NCI-H748 (cell line): ENCODE measurements at regions not wholly inside any gene's neighbourhood (a gene's known extent, or its start where the extent isn't known, plus 50 kb on each side); places are given as distances from the start of the nearest gene placed in this dataset.

Experiments used
- DNase-seq: peaks from one replicate; lab custom pipeline; 2025; ENCODE audit not compliant: unreplicated experiment; lab: John Stamatoyannopoulos, UW

- no peak for DNase-seq
Measured at GRCh38 chr4:104763554-104764222, 269.0 kb upstream of the CXXC4 start.

GRCh38 chr4:104766676-104767075 lies 272.0 kb upstream of the CXXC4 start:
- no peak for DNase-seq

- DNase-seq: no peak
Measured at GRCh38 chr4:104772849-104773248, 278.2 kb upstream of the CXXC4 start.

- DNase-seq: no peak
Measured at GRCh38 chr4:104795264-104795939, 300.7 kb upstream of the CXXC4 start.

GRCh38 chr4:104811727-104812126 lies 317.0 kb upstream of the CXXC4 start:
- no peak for DNase-seq

GRCh38 chr4:104815665-104816064 lies 321.0 kb upstream of the CXXC4 start:
- DNase-seq: no peak

GRCh38 chr4:104818579-104818978 lies 323.9 kb upstream of the CXXC4 start:
- DNase-seq: no peak

- DNase-seq: peak; percentile 83
Measured at GRCh38 chr4:104826171-104826570, 320.5 kb upstream of the TET2 start.

- no peak for DNase-seq
Measured at GRCh38 chr4:104829761-104830160, 316.9 kb upstream of the TET2 start.

- no peak for DNase-seq
Measured at GRCh38 chr4:104848597-104849225, 298.0 kb upstream of the TET2 start.

- DNase-seq: no peak
Measured at GRCh38 chr4:104859601-104860237, 287.0 kb upstream of the TET2 start.

- DNase-seq: peak; percentile 85
Measured at GRCh38 chr4:104860238-104861123, 286.2 kb upstream of the TET2 start.

- no peak for DNase-seq
Measured at GRCh38 chr4:104866809-104867208, 279.9 kb upstream of the TET2 start.

GRCh38 chr4:104868533-104868932 lies 278.1 kb upstream of the TET2 start:
- DNase-seq: no peak

GRCh38 chr4:104868958-104869357 lies 277.7 kb upstream of the TET2 start:
- DNase-seq: no peak

- no peak for DNase-seq
Measured at GRCh38 chr4:104869831-104870230, 276.8 kb upstream of the TET2 start.

GRCh38 chr4:104870495-104871233 lies 276.0 kb upstream of the TET2 start:
- DNase-seq: no peak

- no peak for DNase-seq
Measured at GRCh38 chr4:104878936-104879335, 267.7 kb upstream of the TET2 start.

- DNase-seq: peak; percentile 16
Measured at GRCh38 chr4:104879367-104879766, 267.3 kb upstream of the TET2 start.

GRCh38 chr4:104879854-104880253 lies 266.8 kb upstream of the TET2 start:
- no peak for DNase-seq
